Liver (tissue), 3 donors: ENCODE measurements at regions not wholly inside any gene's neighbourhood (a gene's known extent, or its start where the extent isn't known, plus 50 kb on each side); places are given as distances from the start of the nearest gene placed in this dataset.

Source experiments
- CTCF ChIP-seq: fragments of 150-350 bp; IDR thresholded peaks from 2 replicates; pipeline ENCODE4 v1.5.1; 2017; ENCODE audit warnings: improper control_type of control experiment, low read depth, low read length; ENCODE audit not compliant: missing input control
- EGR1 ChIP-seq, 2 donors: IDR thresholded peaks; 2 replicates each; pipeline ENCODE4 v1.6.1; 2016 to 2018; ENCODE audit warnings: antibody characterized with exemption in 2 of 2, low read depth in 2 of 2
- GABPA ChIP-seq, 2 donors: IDR thresholded peaks in 1 of 2; conservative IDR thresholded peaks in 1 of 2; 2 replicates each; pipeline ENCODE4 v1.6.1; 2016; ENCODE audit warnings: antibody characterized with exemption in 2 of 2, mild to moderate bottlenecking in 1 of 2, moderate library complexity in 1 of 2
- MAX ChIP-seq: IDR thresholded peaks from 2 replicates; pipeline ENCODE4 v1.6.1; 2016; ENCODE audit warnings: antibody characterized with exemption
- NR2F2 ChIP-seq: IDR thresholded peaks from 2 replicates; pipeline ENCODE4 v1.6.1; 2016; ENCODE audit warnings: antibody characterized with exemption
- REST ChIP-seq: IDR thresholded peaks from 2 replicates; pipeline ENCODE4 v1.6.1; 2016; ENCODE audit warnings: antibody characterized with exemption, mild to moderate bottlenecking
- donor health status: healthy.
- donor health status: healthy.

- TF ChIP-seq CTCF (no peak), REST (no peak), NR2F2 (no peak), MAX (no peak), GABPA (IDR thresholded peaks at IDR 0.05 in 1 of 2, conservative IDR thresholded peaks at IDR 0.05 in 1 of 2) (no peak), EGR1 (IDR thresholded peaks at IDR 0.05; ENCODE audit: low read depth in 2 of 2) (no peak)
These were observed 141.7 kb upstream of the GPC1 start for GRCh38 chr2:240293557-240294461.
